Ovary (tissue), 3 donors: ENCODE measurements at regions not wholly inside any gene's neighbourhood (a gene's known extent, or its start where the extent isn't known, plus 50 kb on each side); places are given as distances from the start of the nearest gene placed in this dataset.

Experiments used
- CTCF ChIP-seq, 3 donors: fragments of 450-650 bp in 2 of 3; fragments of 200-600 bp in 1 of 3; IDR thresholded peaks; one replicate each; pipeline versions ENCODE4 v1.5.1 to v1.8.0; 2016 to 2022; ENCODE audit warnings: antibody characterized with exemption in 3 of 3, mild to moderate bottlenecking in 1 of 3
- EP300 ChIP-seq: sonication (generic); formaldehyde crosslinking; IDR thresholded peaks from one replicate; pipeline ENCODE4 v1.6.1; 2017; ENCODE audit warnings: antibody characterized with exemption
- donor health status: DM: no; HTN: no; CAD: no.

- TF ChIP-seq CTCF (IDR thresholded peaks at IDR 0.05) (no peak), EP300 (no peak)
These were observed 257.7 kb downstream of the LOXHD1 start for GRCh38 chr18:46399303-46399702.
